Muscle layer of duodenum (tissue), 2 donors: ENCODE measurements at regions not wholly inside any gene's neighbourhood (a gene's known extent, or its start where the extent isn't known, plus 50 kb on each side); places are given as distances from the start of the nearest gene placed in this dataset.

Source experiments
- H3K27ac ChIP-seq: one replicate; pipeline ENCODE4 v1.7.0; 2013; ENCODE audit warnings: mild to moderate bottlenecking, low read length
- H3K27me3 ChIP-seq: one replicate; pipeline ENCODE4 v1.7.0; 2013; ENCODE audit warnings: low read depth, mild to moderate bottlenecking, control low read depth, low read length
- H3K36me3 ChIP-seq, 2 donors: one replicate each; pipeline ENCODE4 v1.7.0; 2013; ENCODE audit warnings: low read length in 2 of 2, control low read depth in 1 of 2, mild to moderate bottlenecking in 1 of 2; ENCODE audit not compliant: insufficient read depth in 2 of 2, control insufficient read depth in 1 of 2
- H3K4me1 ChIP-seq, 2 donors: one replicate each; pipeline ENCODE4 v1.7.0; 2013; ENCODE audit warnings: low read length in 2 of 2, mild to moderate bottlenecking in 2 of 2, control low read depth in 1 of 2, moderate library complexity in 1 of 2; ENCODE audit not compliant: insufficient read depth in 2 of 2, control insufficient read depth in 1 of 2
- H3K4me3 ChIP-seq, 2 donors: one replicate each; pipeline ENCODE4 v1.7.0; 2013; ENCODE audit warnings: low read length in 2 of 2, low read depth in 1 of 2, mild to moderate bottlenecking in 1 of 2
- H3K9me3 ChIP-seq, 2 donors: one replicate each; pipeline ENCODE4 v1.7.0; 2013; ENCODE audit warnings: low read length in 2 of 2, control low read depth in 1 of 2, mild to moderate bottlenecking in 1 of 2; ENCODE audit not compliant: control insufficient read depth in 1 of 2
- donor health status: healthy.

- Histone ChIP-seq H3K9me3 (peaks cover 0 to 8% of the 10 kb centered on the region in 2 donors), H3K4me1 (no peaks in the 10 kb centered on the region), H3K27ac (no peak overlapping the region)
These were observed 246.8 kb downstream of the BUD13 start for GRCh38 chr11:116525961-116526495.

GRCh38 chr11:116519499-116519898 lies 253.3 kb downstream of the BUD13 start:
- no peak overlapping the region for H3K27ac ChIP-seq
- H3K36me3 ChIP-seq: no peaks in the 10 kb centered on the region
- no peaks in the 10 kb centered on the region for H3K27me3 ChIP-seq
- no peaks in the 10 kb centered on the region for H3K4me1 ChIP-seq
- H3K4me3 ChIP-seq: no peak overlapping the region
- no peaks in the 10 kb centered on the region for H3K9me3 ChIP-seq

More at GRCh38 chr11:116525961-116526495, 246.8 kb downstream of the BUD13 start:
- no peak overlapping the region for H3K4me3 ChIP-seq
- no peaks in the 10 kb centered on the region for H3K36me3 ChIP-seq
- H3K27me3 ChIP-seq: no peaks in the 10 kb centered on the region

- H3K27ac ChIP-seq: no peak overlapping the region
- H3K27me3 ChIP-seq: no peaks in the 10 kb centered on the region
- no peaks in the 10 kb centered on the region for H3K4me1 ChIP-seq
- H3K9me3 ChIP-seq: no peaks in the 10 kb centered on the region
- no peak overlapping the region for H3K4me3 ChIP-seq
- no peaks in the 10 kb centered on the region for H3K36me3 ChIP-seq
These were observed 254.6 kb downstream of the BUD13 start for GRCh38 chr11:116518141-116518540.

- Histone ChIP-seq H3K4me1 (no peaks in the 10 kb centered on the region), H3K27me3 (no peaks in the 10 kb centered on the region), H3K36me3 (no peaks in the 10 kb centered on the region), H3K4me3 (no peak overlapping the region), H3K9me3 (no peaks in the 10 kb centered on the region), H3K27ac (no peak overlapping the region)
These were observed 255.2 kb downstream of the BUD13 start for GRCh38 chr11:116517584-116517983.

DNA sequence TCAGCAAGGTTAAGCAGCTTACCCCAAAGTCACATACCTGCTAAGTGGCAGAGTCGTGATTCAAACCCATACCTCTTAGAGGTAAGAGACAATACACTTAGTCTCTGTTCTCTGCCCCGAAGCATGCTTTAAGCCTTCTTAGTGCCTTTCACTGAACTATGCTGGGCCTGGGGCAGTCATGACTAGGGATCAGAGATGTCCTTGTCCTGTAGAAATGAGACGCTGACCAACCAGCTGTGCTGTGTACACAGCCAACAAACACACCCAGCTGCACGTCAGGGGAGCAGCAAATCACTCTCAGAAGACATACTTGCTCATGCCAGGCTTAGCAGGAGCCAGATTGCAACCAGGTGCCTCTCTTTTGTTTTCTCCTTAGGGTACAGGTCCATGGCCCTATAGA lies 255.7 kb downstream of the BUD13 start:
- H3K9me3 ChIP-seq: no peaks in the 10 kb centered on the region
- no peaks in the 10 kb centered on the region for H3K4me1 ChIP-seq
- no peaks in the 10 kb centered on the region for H3K36me3 ChIP-seq
- no peaks in the 10 kb centered on the region for H3K27me3 ChIP-seq
- no peak overlapping the region for H3K4me3 ChIP-seq
- no peak overlapping the region for H3K27ac ChIP-seq

DNA sequence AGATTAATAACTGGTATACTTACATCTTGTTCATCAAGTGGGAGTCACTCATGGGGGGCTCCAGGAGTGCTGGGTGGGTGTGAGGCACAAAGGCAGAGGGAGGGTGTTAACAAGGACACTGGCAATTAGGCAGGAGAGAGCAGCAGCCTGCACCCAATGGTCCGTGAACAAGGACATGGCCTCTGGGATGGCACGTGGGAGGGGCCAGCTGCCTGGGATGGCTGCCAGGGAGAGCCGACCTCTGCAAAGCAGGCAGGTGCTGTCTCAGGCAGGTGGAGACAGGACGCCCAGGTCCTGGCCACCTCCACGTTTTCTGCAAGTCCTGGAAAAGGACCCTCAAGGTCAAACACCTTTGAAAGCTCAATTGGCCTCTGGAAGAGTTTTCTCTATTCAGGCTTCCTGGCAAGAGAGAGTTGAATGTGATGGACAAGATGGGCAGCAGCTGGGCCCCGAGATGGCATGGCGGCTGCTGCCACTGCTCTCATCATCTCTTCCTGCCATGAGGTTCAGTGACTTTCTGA lies 257.1 kb downstream of the BUD13 start:
- Histone ChIP-seq H3K9me3 (no peaks in the 10 kb centered on the region), H3K27ac (no peak overlapping the region), H3K36me3 (no peaks in the 10 kb centered on the region), H3K4me1 (no peaks in the 10 kb centered on the region), H3K27me3 (no peaks in the 10 kb centered on the region), H3K4me3 (no peak overlapping the region)

GRCh38 chr11:116513894-116514293 lies 258.9 kb downstream of the BUD13 start:
- Histone ChIP-seq H3K27me3 (no peaks in the 10 kb centered on the region), H3K4me3 (no peak overlapping the region), H3K4me1 (no peaks in the 10 kb centered on the region)

GRCh38 chr11:116513278-116513823 lies 259.4 kb downstream of the BUD13 start:
- no peak overlapping the region for H3K4me3 ChIP-seq
- no peak overlapping the region for H3K27ac ChIP-seq
- no peaks in the 10 kb centered on the region for H3K36me3 ChIP-seq
- H3K4me1 ChIP-seq: no peaks in the 10 kb centered on the region
- no peaks in the 10 kb centered on the region for H3K9me3 ChIP-seq
- no peaks in the 10 kb centered on the region for H3K27me3 ChIP-seq

More at GRCh38 chr11:116513894-116514293, 258.9 kb downstream of the BUD13 start:
- H3K27ac ChIP-seq: no peak overlapping the region
- H3K9me3 ChIP-seq: no peaks in the 10 kb centered on the region
- no peaks in the 10 kb centered on the region for H3K36me3 ChIP-seq

DNA sequence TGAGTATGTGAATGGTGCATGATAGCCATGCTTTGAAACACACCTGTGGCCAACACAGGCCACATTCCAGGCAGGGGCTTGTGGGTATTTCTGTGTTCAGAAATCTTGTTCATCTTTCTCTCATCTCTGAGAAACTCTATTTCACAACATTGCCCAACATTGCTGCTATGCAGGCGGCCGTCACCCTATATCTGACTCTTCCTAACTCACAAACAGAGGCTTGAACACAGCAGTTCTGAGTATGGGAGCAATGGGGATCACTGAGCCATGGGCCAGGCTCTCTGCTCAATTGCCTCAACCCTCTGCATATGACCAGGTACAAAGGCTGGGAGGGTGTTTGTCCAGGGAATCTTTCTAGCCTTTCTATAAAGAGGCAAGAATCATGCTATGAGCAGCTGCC lies 259.9 kb downstream of the BUD13 start:
- no peaks in the 10 kb centered on the region for H3K4me1 ChIP-seq
- H3K36me3 ChIP-seq: no peaks in the 10 kb centered on the region
- no peaks in the 10 kb centered on the region for H3K9me3 ChIP-seq
- no peak overlapping the region for H3K4me3 ChIP-seq
- H3K27me3 ChIP-seq: no peaks in the 10 kb centered on the region
- no peak overlapping the region for H3K27ac ChIP-seq

- Histone ChIP-seq H3K4me1 (no peaks in the 10 kb centered on the region), H3K27me3 (no peaks in the 10 kb centered on the region), H3K36me3 (no peaks in the 10 kb centered on the region), H3K4me3 (no peak overlapping the region), H3K9me3 (no peaks in the 10 kb centered on the region), H3K27ac (no peak overlapping the region)
These were observed 261.1 kb downstream of the BUD13 start for GRCh38 chr11:116511684-116512083.

- Histone ChIP-seq H3K27ac (no peak overlapping the region), H3K4me1 (no peaks in the 10 kb centered on the region), H3K9me3 (no peaks in the 10 kb centered on the region), H3K36me3 (no peaks in the 10 kb centered on the region), H3K4me3 (no peak overlapping the region), H3K27me3 (no peaks in the 10 kb centered on the region)
These were observed 261.7 kb downstream of the BUD13 start for GRCh38 chr11:116510886-116511650.
